ENCODE measurements at regions not wholly inside any gene's neighbourhood (a gene's known extent, or its start where the extent isn't known, plus 50 kb on each side); places are given as distances from the start of the nearest gene placed in this dataset.

- TF ChIP-seq, protein P1, sequence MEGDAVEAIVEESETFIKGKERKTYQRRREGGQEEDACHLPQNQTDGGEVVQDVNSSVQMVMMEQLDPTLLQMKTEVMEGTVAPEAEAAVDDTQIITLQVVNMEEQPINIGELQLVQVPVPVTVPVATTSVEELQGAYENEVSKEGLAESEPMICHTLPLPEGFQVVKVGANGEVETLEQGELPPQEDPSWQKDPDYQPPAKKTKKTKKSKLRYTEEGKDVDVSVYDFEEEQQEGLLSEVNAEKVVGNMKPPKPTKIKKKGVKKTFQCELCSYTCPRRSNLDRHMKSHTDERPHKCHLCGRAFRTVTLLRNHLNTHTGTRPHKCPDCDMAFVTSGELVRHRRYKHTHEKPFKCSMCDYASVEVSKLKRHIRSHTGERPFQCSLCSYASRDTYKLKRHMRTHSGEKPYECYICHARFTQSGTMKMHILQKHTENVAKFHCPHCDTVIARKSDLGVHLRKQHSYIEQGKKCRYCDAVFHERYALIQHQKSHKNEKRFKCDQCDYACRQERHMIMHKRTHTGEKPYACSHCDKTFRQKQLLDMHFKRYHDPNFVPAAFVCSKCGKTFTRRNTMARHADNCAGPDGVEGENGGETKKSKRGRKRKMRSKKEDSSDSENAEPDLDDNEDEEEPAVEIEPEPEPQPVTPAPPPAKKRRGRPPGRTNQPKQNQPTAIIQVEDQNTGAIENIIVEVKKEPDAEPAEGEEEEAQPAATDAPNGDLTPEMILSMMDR (conservative IDR thresholded peaks at IDR 0.05) = no peak
- no peak for TF ChIP-seq EZH2 (IDR thresholded peaks at IDR 0.05; ENCODE audit: low read depth)
Observed at GRCh38 chr13:90882551-90882950, 464.9 kb upstream of the MIR17HG start.
